Endothelial cell of umbilical vein (primary cell): ENCODE measurements at regions not wholly inside any gene's neighbourhood (a gene's known extent, or its start where the extent isn't known, plus 50 kb on each side); places are given as distances from the start of the nearest gene placed in this dataset.
A peak's percentile ranks its signal among the peaks of the same experiment; 100 is the strongest.

Source experiments
- BruUV-seq: library from RNA; stranded (reverse); fragments of 400-500 nt; replicated peaks from 2 replicates; lab custom pipeline; 2021; lab: Mats Ljungman, UMichigan
- CTCF ChIA-PET: fragments of 300-600, 350-600 bp; sonication (Branson Sonifier 250); formaldehyde crosslinking; loops from one replicate; lab custom pipeline; 2021; ENCODE audit warnings: antibody characterized with exemption, inconsistent platforms; lab: Charles Lee
- POLR2A ChIA-PET: fragments of 300-600, 350-600 bp; sonication (Branson Sonifier 250); formaldehyde crosslinking; loops from one replicate; lab custom pipeline; 2021; ENCODE audit warnings: antibody characterized with exemption, inconsistent platforms; lab: Charles Lee
- DNase-seq: peaks from one replicate; pipeline ENCODE4 v3.0.0-alpha.2; 2011; ENCODE audit warnings: low read depth, low spot score
- FAIRE-seq: peaks from 2 replicates; lab custom pipeline; 2011; peaks lifted over from hg19 to GRCh38; lab: Jason Lieb, UNC
- H2AFZ ChIP-seq: 2 replicates; pipeline ENCODE4 v1.6.0; 2012; ENCODE audit warnings: low read depth, low read length, control low read depth, inconsistent platforms
- H3K27ac ChIP-seq: 2 replicates; pipeline ENCODE4 v1.5.1; 2011; ENCODE audit warnings: low read depth, mild to moderate bottlenecking, control low read depth, low read length, moderate library complexity; ENCODE audit not compliant: insufficient read depth
- H3K27me3 ChIP-seq, 2 experiments: 2 replicates each; pipeline versions ENCODE4 v1.6.0 to v1.6.1; 2011; ENCODE audit warnings: low read length in 2 of 2, mixed read lengths in 1 of 2; ENCODE audit not compliant: control insufficient read depth in 2 of 2, insufficient read depth in 2 of 2
- H3K36me3 ChIP-seq, 2 experiments: 2 replicates in 1 of 2; 3 replicates in 1 of 2; pipeline ENCODE4 v1.5.1; 2011; ENCODE audit warnings: low read length in 2 of 2, mild to moderate bottlenecking in 1 of 2, moderate library complexity in 1 of 2; ENCODE audit not compliant: control insufficient read depth in 2 of 2, insufficient read depth in 2 of 2; ENCODE audit errors: extremely low read depth in 1 of 2
- H3K4me1 ChIP-seq: 3 replicates; pipeline ENCODE4 v1.5.1; 2011; ENCODE audit warnings: mild to moderate bottlenecking, low read length; ENCODE audit not compliant: control insufficient read depth, insufficient read depth; ENCODE audit errors: extremely low read depth
- H3K4me2 ChIP-seq: 2 replicates; pipeline ENCODE4 v1.6.1; 2011; ENCODE audit warnings: low read length, control low read depth, mixed read lengths; ENCODE audit not compliant: insufficient read depth
- H3K4me3 ChIP-seq, 3 experiments: fragments of 200-600 bp in 1 of 3; sonication (generic), shearing (Covaris generic) in 1 of 3; replicated peaks in 1 of 3; 2 replicates each; pipeline ENCODE4 v1.5.1; 2011 to 2016; ENCODE audit warnings: control low read depth in 3 of 3, low read length in 3 of 3, mild to moderate bottlenecking in 2 of 3, inconsistent platforms in 1 of 3, low read depth in 1 of 3, moderate library complexity in 1 of 3; ENCODE audit not compliant: insufficient read depth in 1 of 3
- H3K79me2 ChIP-seq: 2 replicates; pipeline ENCODE4 v1.6.0; 2012; ENCODE audit warnings: low read length, inconsistent platforms; ENCODE audit not compliant: control insufficient read depth, insufficient read depth
- H3K9ac ChIP-seq: replicated peaks from 2 replicates; pipeline ENCODE3; 2011; ENCODE audit warnings: low read length, control low read depth; ENCODE audit not compliant: insufficient read depth; ENCODE audit errors: extremely low read depth
- H3K9me1 ChIP-seq: replicated peaks from 3 replicates; pipeline ENCODE4 v1.6.0; 2011; ENCODE audit warnings: mild to moderate bottlenecking, low read length; ENCODE audit not compliant: control insufficient read depth, insufficient read depth; ENCODE audit errors: extremely low read depth
- H3K9me3 ChIP-seq: replicated peaks from 2 replicates; pipeline ENCODE4 v1.5.1; 2012; ENCODE audit warnings: low read length, inconsistent platforms; ENCODE audit not compliant: control insufficient read depth, insufficient read depth
- H4K20me1 ChIP-seq: replicated peaks from 2 replicates; pipeline ENCODE3; 2011; ENCODE audit warnings: mild to moderate bottlenecking, low read length; ENCODE audit not compliant: control insufficient read depth, insufficient read depth; ENCODE audit errors: extremely low read depth
- EZH2 ChIP-seq: IDR thresholded peaks from 2 replicates; pipeline ENCODE4 v1.6.1; 2012; ENCODE audit warnings: borderline replicate concordance, low read depth, mild to moderate bottlenecking, moderate library complexity, low read length, inconsistent platforms; ENCODE audit not compliant: severe bottlenecking
- FOS ChIP-seq: IDR thresholded peaks from 2 replicates; pipeline ENCODE4 v1.6.1; 2011; ENCODE audit warnings: mild to moderate bottlenecking, low read length, moderate library complexity, borderline replicate concordance; ENCODE audit not compliant: insufficient read depth
- GATA2 ChIP-seq: IDR thresholded peaks from 2 replicates; pipeline ENCODE4 v1.7.0; 2011; ENCODE audit warnings: low read depth, mild to moderate bottlenecking, moderate library complexity, mixed read lengths, low read length; ENCODE audit not compliant: insufficient read length, insufficient read depth
- JUN ChIP-seq: IDR thresholded peaks from 2 replicates; pipeline ENCODE4 v1.6.1; 2011; ENCODE audit warnings: borderline replicate concordance, low read depth; ENCODE audit not compliant: insufficient read length, insufficient read depth
- MYC ChIP-seq: IDR thresholded peaks from one replicate; pipeline ENCODE4 v1.6.1; 2011; ENCODE audit warnings: mild to moderate bottlenecking, low read depth, low read length
- POLR2A ChIP-seq: IDR thresholded peaks from 2 replicates; pipeline ENCODE4 v1.6.1; 2012; ENCODE audit warnings: low read depth, mild to moderate bottlenecking, control low read depth, low read length
- POLR2AphosphoS5 ChIP-seq: IDR thresholded peaks from 2 replicates; pipeline ENCODE4 v1.6.1; 2012; ENCODE audit warnings: low read depth, mild to moderate bottlenecking, control low read depth, low read length, moderate library complexity; ENCODE audit not compliant: insufficient read depth
- dilution Hi-C: fragments of 300-500 bp; cut with MboI; formaldehyde crosslinking; loops from one replicate; pipeline ENCODE4 v1.15.0; 2019; ENCODE audit warnings: low sequenced_read_pairs; ENCODE audit not compliant: extremely low pct_ligation_motif_present
- intact Hi-C: fragments of 100-400 bp; cut with micrococcal nuclease; formaldehyde crosslinking; loops from one replicate; pipeline ENCODE4 v1.10.0; 2022
- TF ChIP-seq, protein P1 (sequence below): IDR thresholded peaks from 2 replicates; pipeline ENCODE4 v1.6.1; 2011; ENCODE audit not compliant: insufficient read depth, insufficient read length
- TF ChIP-seq, protein P2 (sequence below), 2 donors: IDR thresholded peaks; 1 replicate in 1 of 2; 2 replicates in 1 of 2; pipeline ENCODE4 v1.5.1; 2011; ENCODE audit warnings: low read length in 2 of 2, mild to moderate bottlenecking in 2 of 2, moderate library complexity in 2 of 2, control low read depth in 1 of 2, inconsistent platforms in 1 of 2, low read depth in 1 of 2; ENCODE audit not compliant: insufficient read depth in 1 of 2; ENCODE audit errors: extremely low read depth in 1 of 2

DNA sequence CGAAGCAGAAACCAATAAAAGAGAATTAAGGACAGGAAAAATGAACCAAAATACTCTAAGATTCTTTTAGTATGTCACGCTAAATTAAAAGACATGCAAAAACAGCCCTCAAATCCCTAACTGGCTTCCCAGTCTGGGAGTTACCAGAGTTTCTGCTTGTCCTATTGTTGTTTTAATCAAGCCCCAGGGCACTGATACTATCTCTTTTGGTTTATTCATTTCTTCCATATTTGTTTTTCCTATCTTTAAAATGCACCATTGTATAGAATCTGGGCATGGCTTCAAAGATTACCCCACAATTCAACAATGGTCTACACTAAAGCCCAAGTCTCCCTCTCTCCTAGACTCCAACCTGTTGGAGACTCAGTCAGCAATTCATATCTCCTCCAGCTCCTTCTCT, 169.1 kb downstream of the MYLK4 start:
- BruUV-seq, result no TSS peak
- Histone ChIP-seq H4K20me1 (no peaks in the 10 kb centered on the region), H2AFZ (no peak overlapping the region), H3K9ac (no peak overlapping the region), H3K79me2 (no peaks in the 10 kb centered on the region), H3K27me3 (no peaks in the 10 kb centered on the region), H3K4me2 (no peak overlapping the region), H3K9me3 (no peaks in the 10 kb centered on the region), H3K4me1 (peaks cover 28% of the 10 kb centered on the region), H3K27ac (no peak overlapping the region), H3K36me3 (no peaks in the 10 kb centered on the region), H3K9me1 (no peaks in the 10 kb centered on the region), H3K4me3 (no peak overlapping the region)
- peak; percentile 28 for DNase-seq
- POLR2A ChIA-PET, result no interaction called here
- FAIRE-seq, result no peak
- dilution Hi-C loops, result no loop called here
- CTCF ChIA-PET, result interaction anchor here (1.0 to 1.7 kb wide), 3 partner anchors 8 to 58 kb away, joined by 4 to 6 read pairs (median 4); no protein-coding TSS in a partner anchor
- no peak for TF ChIP-seq POLR2A
- no peak for TF ChIP-seq FOS
- intact Hi-C loops, result no loop called here

DNA sequence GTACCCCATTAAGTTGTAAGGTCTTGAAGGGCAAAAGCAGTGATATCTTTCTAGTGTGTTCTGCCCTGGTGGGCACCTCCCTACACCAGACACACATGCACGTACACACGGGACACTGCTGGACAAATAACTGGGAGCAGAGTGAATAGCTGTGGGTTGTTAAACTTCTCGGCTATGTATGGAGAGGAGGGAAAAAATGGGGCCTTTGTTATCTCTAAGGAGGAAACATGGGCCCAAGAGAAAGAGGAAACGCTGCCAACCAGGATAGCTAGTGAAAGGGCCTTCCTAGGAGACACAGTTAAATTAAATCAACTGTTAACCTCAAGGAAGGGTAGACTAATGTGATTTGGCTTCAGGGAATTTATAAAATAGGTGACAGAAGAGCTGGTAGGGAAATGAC, 169.7 kb downstream of the MYLK4 start:
- Histone ChIP-seq H3K36me3 (no peaks in the 10 kb centered on the region), H3K9ac (no peak overlapping the region), H2AFZ (no peak overlapping the region), H3K27me3 (no peaks in the 10 kb centered on the region), H3K9me1 (no peaks in the 10 kb centered on the region), H3K4me1 (peaks cover 34% of the 10 kb centered on the region), H4K20me1 (no peaks in the 10 kb centered on the region), H3K79me2 (no peaks in the 10 kb centered on the region), H3K27ac (no peak overlapping the region), H3K4me3 (no peak overlapping the region), H3K4me2 (no peak overlapping the region), H3K9me3 (no peaks in the 10 kb centered on the region)
- CTCF ChIA-PET, result interaction anchor here (1.0 to 1.7 kb wide), 3 partner anchors 9 to 57 kb away, joined by 4 to 6 read pairs (median 4); no protein-coding TSS in a partner anchor
- TF ChIP-seq GATA2 (no peak), JUN (no peak), MYC (no peak), FOS (no peak), POLR2AphosphoS5 (no peak), EZH2 (no peak), POLR2A (no peak)
- TF ChIP-seq, protein P1, sequence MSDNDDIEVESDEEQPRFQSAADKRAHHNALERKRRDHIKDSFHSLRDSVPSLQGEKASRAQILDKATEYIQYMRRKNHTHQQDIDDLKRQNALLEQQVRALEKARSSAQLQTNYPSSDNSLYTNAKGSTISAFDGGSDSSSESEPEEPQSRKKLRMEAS, result no peak
- TF ChIP-seq, protein P2, sequence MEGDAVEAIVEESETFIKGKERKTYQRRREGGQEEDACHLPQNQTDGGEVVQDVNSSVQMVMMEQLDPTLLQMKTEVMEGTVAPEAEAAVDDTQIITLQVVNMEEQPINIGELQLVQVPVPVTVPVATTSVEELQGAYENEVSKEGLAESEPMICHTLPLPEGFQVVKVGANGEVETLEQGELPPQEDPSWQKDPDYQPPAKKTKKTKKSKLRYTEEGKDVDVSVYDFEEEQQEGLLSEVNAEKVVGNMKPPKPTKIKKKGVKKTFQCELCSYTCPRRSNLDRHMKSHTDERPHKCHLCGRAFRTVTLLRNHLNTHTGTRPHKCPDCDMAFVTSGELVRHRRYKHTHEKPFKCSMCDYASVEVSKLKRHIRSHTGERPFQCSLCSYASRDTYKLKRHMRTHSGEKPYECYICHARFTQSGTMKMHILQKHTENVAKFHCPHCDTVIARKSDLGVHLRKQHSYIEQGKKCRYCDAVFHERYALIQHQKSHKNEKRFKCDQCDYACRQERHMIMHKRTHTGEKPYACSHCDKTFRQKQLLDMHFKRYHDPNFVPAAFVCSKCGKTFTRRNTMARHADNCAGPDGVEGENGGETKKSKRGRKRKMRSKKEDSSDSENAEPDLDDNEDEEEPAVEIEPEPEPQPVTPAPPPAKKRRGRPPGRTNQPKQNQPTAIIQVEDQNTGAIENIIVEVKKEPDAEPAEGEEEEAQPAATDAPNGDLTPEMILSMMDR (IDR thresholded peaks at IDR 0.05; ENCODE audit: extremely low read depth in 1 of 2, insufficient read depth in 1 of 2, low read depth in 1 of 2, low read length in 2 of 2), result no peak
- intact Hi-C loops (no loop called here), dilution Hi-C loops (no loop called here)
- POLR2A ChIA-PET, result no interaction called here
- BruUV-seq, result no TSS peak
- no peak for FAIRE-seq
- no peak for DNase-seq
